ENCODE measurements at regions not wholly inside any gene's neighbourhood (a gene's known extent, or its start where the extent isn't known, plus 50 kb on each side); places are given as distances from the start of the nearest gene placed in this dataset.
"Not testable (repeated sequence)": the region's sequence is repeated elsewhere in the genome, so short reads cannot be mapped to it uniquely, and the experiment has no call there.

GRCh38 chrX:151042842-151043241, 59.7 kb downstream of the HMGB3 start:
- DNase-seq (ENCODE audit: low read depth in 2 of 2): no peak

- not testable (repeated sequence) for DNase-seq (ENCODE audit: low read depth in 2 of 2)
These were observed 83.2 kb downstream of the HMGB3 start for GRCh38 chrX:151066373-151066772.

- no peak for DNase-seq (ENCODE audit: low read depth in 2 of 2)
These were observed 90.6 kb downstream of the HMGB3 start for GRCh38 chrX:151073767-151074166.

- DNase-seq (ENCODE audit: low read depth in 2 of 2): no peak
These were observed 95.4 kb upstream of the GPR50 start for GRCh38 chrX:151081016-151081415.

GRCh38 chrX:151082077-151082948, 94.1 kb upstream of the GPR50 start:
- peak; percentile 9 to 10 for DNase-seq (ENCODE audit: low read depth in 2 of 2)

- no peak for DNase-seq (ENCODE audit: low read depth in 2 of 2)
These were observed 91.9 kb upstream of the GPR50 start for GRCh38 chrX:151084454-151084853.

- DNase-seq (ENCODE audit: low read depth in 2 of 2): no peak
These were observed 91.2 kb upstream of the GPR50 start for GRCh38 chrX:151085207-151085606.

GRCh38 chrX:151088221-151088620, 88.2 kb upstream of the GPR50 start:
- no peak for DNase-seq (ENCODE audit: low read depth in 2 of 2)

GRCh38 chrX:151099001-151099400, 77.4 kb upstream of the GPR50 start:
- no peak for DNase-seq (ENCODE audit: low read depth in 2 of 2)

- DNase-seq (ENCODE audit: low read depth in 2 of 2): no peak
These were observed 75.6 kb upstream of the GPR50 start for GRCh38 chrX:151100799-151101198.

GRCh38 chrX:151113200-151113599, 63.2 kb upstream of the GPR50 start:
- DNase-seq (ENCODE audit: low read depth in 2 of 2): not testable (repeated sequence)
